Lung (tissue), 11 donors: ENCODE measurements at regions not wholly inside any gene's neighbourhood (a gene's known extent, or its start where the extent isn't known, plus 50 kb on each side); places are given as distances from the start of the nearest gene placed in this dataset.

Experiments
- ATAC-seq: fragments of 200-7000 bp; cut with Tn5 transposase; one replicate; pipeline ENCODE4 v1.9.1; 2020; ENCODE audit warnings: moderate number of reproducible peaks; ENCODE audit not compliant: insufficient read depth, low FRiP score
- DNase-seq, 3 donors: peaks; one replicate each; pipeline ENCODE4 v3.0.0-alpha.2; 2013 to 2017
- H3K27ac ChIP-seq, 2 donors: one replicate each; pipeline ENCODE4 v1.5.1; 2013; ENCODE audit warnings: mild to moderate bottlenecking in 2 of 2, moderate library complexity in 2 of 2, control low read depth in 1 of 2, inconsistent platforms in 1 of 2, low read depth in 1 of 2, low read length in 1 of 2
- H3K27me3 ChIP-seq, 3 donors: one replicate each; pipeline ENCODE4 v1.5.1; 2013; ENCODE audit warnings: low read length in 2 of 3; ENCODE audit not compliant: control insufficient read depth in 3 of 3, insufficient read depth in 3 of 3
- H3K36me3 ChIP-seq, 4 donors: one replicate each; pipeline ENCODE4 v1.5.1; 2013; ENCODE audit warnings: low read length in 4 of 4, mild to moderate bottlenecking in 1 of 4, moderate library complexity in 1 of 4; ENCODE audit not compliant: control insufficient read depth in 4 of 4, insufficient read depth in 4 of 4
- H3K4me1 ChIP-seq, 5 donors: one replicate each; pipeline ENCODE4 v1.5.1; 2013; ENCODE audit warnings: low read length in 5 of 5, mild to moderate bottlenecking in 2 of 5, moderate library complexity in 1 of 5; ENCODE audit not compliant: control insufficient read depth in 5 of 5, insufficient read depth in 5 of 5
- H3K4me3 ChIP-seq: one replicate; pipeline ENCODE4 v1.5.1; 2013; ENCODE audit warnings: mild to moderate bottlenecking, control low read depth, moderate library complexity
- H3K9ac ChIP-seq, 2 donors: one replicate each; pipeline ENCODE4 v1.5.1; 2013; ENCODE audit warnings: low read length in 2 of 2, control low read depth in 1 of 2; ENCODE audit not compliant: insufficient read depth in 1 of 2
- H3K9me3 ChIP-seq, 4 donors: one replicate each; pipeline ENCODE4 v1.5.1; 2013; ENCODE audit warnings: low read length in 3 of 4, mild to moderate bottlenecking in 1 of 4, moderate library complexity in 1 of 4; ENCODE audit not compliant: control insufficient read depth in 4 of 4, insufficient read depth in 3 of 4
- WGBS, 2 donors: extraction: QIAGEN DNeasy Blood & Tissue Kit; methylation state at CpG; one replicate each; pipeline ENCODE4 v1.1.7; 2013; 5-methylcytosine and 5-hydroxymethylcytosine counted together
- TF ChIP-seq, protein P1 (sequence below): IDR thresholded peaks from 2 replicates; pipeline ENCODE4 v1.5.1; 2012; ENCODE audit warnings: mild to moderate bottlenecking; ENCODE audit errors: control extremely low read depth, extremely low read depth
- donor health status: control.
- donor health status: control.
- donor health status: Bipolar disorder and iron deficiency.
- donor health status: healthy.
- donor health status: DM: yes; HTN: yes; CAD: no.

DNA sequence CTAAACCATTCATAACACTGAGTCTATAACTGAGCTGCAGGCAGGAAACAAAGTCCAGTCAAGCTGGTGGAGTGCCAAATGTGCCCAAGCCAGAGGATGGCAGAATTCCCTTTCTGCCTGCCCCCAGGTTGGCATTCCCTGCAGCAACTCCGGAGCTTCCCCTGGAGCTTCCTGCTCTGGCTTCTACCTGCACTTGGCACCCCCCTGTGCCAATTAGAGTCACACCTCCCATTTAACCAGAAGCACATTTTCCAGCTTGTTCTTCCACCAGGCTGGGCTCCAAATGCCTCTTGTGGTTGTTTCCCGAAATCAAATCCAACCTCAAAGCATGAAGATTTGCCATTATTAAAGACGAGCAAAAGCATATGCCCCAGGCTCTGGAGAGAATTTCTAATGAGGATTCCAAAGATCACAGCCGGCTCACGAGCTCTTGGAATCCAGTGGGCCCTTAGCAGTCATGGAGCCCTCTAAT lies 294.5 kb downstream of the RRAGC start:
- H3K27me3 ChIP-seq: no peaks in the 10 kb centered on the region
- peaks cover 0 to 19% (median 2%) of the 10 kb centered on the region in 5 donors for H3K4me1 ChIP-seq
- no peaks in the 10 kb centered on the region for H3K36me3 ChIP-seq
- 76 to 78% methylated on average over 5 of the region's 5 CpGs for WGBS, 2 donors
- TF ChIP-seq, protein P1, sequence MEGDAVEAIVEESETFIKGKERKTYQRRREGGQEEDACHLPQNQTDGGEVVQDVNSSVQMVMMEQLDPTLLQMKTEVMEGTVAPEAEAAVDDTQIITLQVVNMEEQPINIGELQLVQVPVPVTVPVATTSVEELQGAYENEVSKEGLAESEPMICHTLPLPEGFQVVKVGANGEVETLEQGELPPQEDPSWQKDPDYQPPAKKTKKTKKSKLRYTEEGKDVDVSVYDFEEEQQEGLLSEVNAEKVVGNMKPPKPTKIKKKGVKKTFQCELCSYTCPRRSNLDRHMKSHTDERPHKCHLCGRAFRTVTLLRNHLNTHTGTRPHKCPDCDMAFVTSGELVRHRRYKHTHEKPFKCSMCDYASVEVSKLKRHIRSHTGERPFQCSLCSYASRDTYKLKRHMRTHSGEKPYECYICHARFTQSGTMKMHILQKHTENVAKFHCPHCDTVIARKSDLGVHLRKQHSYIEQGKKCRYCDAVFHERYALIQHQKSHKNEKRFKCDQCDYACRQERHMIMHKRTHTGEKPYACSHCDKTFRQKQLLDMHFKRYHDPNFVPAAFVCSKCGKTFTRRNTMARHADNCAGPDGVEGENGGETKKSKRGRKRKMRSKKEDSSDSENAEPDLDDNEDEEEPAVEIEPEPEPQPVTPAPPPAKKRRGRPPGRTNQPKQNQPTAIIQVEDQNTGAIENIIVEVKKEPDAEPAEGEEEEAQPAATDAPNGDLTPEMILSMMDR: no peak
- H3K9me3 ChIP-seq: no peaks in the 10 kb centered on the region
- no peak for DNase-seq
- ATAC-seq: no peak
- H3K9ac ChIP-seq: no peak overlapping the region
- H3K27ac ChIP-seq: no peak overlapping the region
- no peak overlapping the region for H3K4me3 ChIP-seq

- Histone ChIP-seq H3K9me3 (no peaks in the 10 kb centered on the region), H3K9ac (no peak overlapping the region), H3K36me3 (no peaks in the 10 kb centered on the region), H3K4me3 (no peak overlapping the region), H3K27ac (no peak overlapping the region), H3K27me3 (no peaks in the 10 kb centered on the region), H3K4me1 (peaks cover 0 to 22% (median 5%) of the 10 kb centered on the region in 5 donors)
- TF ChIP-seq, protein P1: no peak
- 63 to 76% methylated on average over 7 of the region's 7 CpGs for WGBS, 2 donors
- DNase-seq (no peak), ATAC-seq (no peak)
These were observed 295.4 kb downstream of the RRAGC start for GRCh38 chr1:38563942-38564735.

GRCh38 chr1:38561725-38562124 lies 297.8 kb downstream of the RRAGC start:
- DNase-seq (no peak), ATAC-seq (no peak)
- Histone ChIP-seq H3K9ac (no peak overlapping the region), H3K27me3 (no peaks in the 10 kb centered on the region), H3K36me3 (no peaks in the 10 kb centered on the region), H3K4me3 (no peak overlapping the region), H3K27ac (no peak overlapping the region), H3K4me1 (peaks cover 0 to 25% (median 5%) of the 10 kb centered on the region in 5 donors), H3K9me3 (no peaks in the 10 kb centered on the region)
- TF ChIP-seq, protein P1: no peak
- whole genome bisulfite sequencing, 2 donors: 53 to 70% methylated on average over 12 of the region's 12 CpGs
